GM13977 (cell line): ENCODE measurements at regions not wholly inside any gene's neighbourhood (a gene's known extent, or its start where the extent isn't known, plus 50 kb on each side); places are given as distances from the start of the nearest gene placed in this dataset.

Experiments used
- DNase-seq: peaks from one replicate; pipeline ENCODE4 v3.0.0; 2012; ENCODE audit warnings: low spot score
- in situ Hi-C: fragments of 300-500 bp; cut with MboI; formaldehyde crosslinking; loops from one replicate; pipeline ENCODE4 v1.12.0; 2022; ENCODE audit warnings: low sequenced_read_pairs, low pct_unique_long_range_greater_than_20kb, mixed read lengths, inconsistent platforms; ENCODE audit not compliant: unreplicated experiment
- TF ChIP-seq, protein P1 (sequence below): IDR thresholded peaks from 2 replicates; pipeline ENCODE4 v1.5.1; 2012; ENCODE audit warnings: mild to moderate bottlenecking, control low read depth; ENCODE audit not compliant: insufficient read depth; ENCODE audit errors: extremely low read depth, missing control alignments

DNA sequence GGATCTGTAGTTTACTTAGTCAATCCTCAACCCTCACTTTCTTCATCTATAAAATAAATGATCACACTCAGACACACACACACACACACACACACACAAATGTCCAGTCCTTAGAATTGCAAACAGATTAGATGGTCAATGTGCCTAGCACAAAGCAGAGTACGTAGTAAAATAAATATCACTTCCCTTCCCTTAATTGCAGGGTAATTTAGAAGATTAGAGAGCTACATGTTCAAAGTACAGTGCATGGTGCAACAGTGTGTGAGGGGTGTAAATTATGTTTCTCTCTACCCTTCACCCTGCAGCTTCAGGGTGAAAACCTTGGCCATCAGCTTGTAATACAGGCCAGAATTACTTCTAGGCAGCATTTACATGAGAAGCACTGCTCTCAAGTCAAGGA is 187.0 kb upstream of the GHITM start:
- no peak for DNase-seq
- TF ChIP-seq, protein P1, sequence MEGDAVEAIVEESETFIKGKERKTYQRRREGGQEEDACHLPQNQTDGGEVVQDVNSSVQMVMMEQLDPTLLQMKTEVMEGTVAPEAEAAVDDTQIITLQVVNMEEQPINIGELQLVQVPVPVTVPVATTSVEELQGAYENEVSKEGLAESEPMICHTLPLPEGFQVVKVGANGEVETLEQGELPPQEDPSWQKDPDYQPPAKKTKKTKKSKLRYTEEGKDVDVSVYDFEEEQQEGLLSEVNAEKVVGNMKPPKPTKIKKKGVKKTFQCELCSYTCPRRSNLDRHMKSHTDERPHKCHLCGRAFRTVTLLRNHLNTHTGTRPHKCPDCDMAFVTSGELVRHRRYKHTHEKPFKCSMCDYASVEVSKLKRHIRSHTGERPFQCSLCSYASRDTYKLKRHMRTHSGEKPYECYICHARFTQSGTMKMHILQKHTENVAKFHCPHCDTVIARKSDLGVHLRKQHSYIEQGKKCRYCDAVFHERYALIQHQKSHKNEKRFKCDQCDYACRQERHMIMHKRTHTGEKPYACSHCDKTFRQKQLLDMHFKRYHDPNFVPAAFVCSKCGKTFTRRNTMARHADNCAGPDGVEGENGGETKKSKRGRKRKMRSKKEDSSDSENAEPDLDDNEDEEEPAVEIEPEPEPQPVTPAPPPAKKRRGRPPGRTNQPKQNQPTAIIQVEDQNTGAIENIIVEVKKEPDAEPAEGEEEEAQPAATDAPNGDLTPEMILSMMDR: no peak
- in situ Hi-C loops: no loop called here

GRCh38 chr10:83953589-83953988 is 185.7 kb upstream of the GHITM start:
- in situ Hi-C loops: no loop called here
- DNase-seq: no peak
- TF ChIP-seq, protein P1: no peak

DNA sequence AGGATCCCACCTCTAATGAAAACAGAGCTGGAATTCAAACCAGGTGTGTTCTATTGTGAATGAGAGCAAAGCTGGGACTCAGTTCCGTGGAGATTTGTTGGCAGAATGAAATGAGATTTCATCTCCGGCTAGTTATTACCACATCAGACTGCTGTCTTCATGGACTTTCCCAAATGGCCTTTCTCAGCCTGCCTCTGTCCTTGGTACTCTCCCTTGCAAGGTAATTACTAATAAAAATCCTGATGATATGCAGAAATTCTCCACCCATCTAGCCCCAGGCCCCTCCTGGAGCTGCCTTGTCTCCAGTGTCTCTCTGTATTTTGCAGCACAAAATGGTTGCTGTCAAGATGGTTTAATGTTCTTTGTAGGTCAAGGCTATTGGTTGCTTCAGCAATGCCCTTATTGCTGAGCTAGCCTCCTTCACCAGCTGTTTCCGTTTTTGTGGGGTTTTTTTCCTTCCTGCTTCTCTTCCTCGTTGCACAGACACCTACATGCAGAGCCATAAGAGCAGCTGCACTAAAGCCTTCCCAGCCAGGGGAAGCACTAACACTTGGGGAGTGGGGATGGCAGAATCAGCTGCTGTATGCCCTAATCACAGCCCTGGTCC is 185.0 kb upstream of the GHITM start:
- no peak for DNase-seq
- TF ChIP-seq, protein P1: no peak
- in situ Hi-C loops: no loop called here

DNA sequence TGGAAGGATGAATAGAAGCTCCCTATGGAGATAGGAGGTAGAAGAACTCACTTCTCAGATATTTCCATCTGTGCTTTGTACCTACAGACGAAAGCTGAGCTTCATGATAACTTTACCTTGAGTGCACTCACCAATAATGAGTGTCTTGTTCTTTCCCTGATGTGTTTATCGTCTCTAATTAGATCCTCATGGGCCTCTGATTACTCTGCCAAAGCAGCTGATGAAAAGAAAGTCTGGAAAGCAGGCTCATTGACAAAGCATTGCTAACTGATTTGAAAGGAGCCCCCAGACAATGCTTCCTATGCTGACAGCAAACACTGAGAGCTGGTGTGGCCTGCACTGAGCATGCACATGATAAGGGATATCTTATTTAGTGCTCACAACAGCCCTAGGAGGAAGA is 183.9 kb upstream of the GHITM start:
- TF ChIP-seq, protein P1: no peak
- no peak for DNase-seq
- in situ Hi-C loops: no loop called here

DNA sequence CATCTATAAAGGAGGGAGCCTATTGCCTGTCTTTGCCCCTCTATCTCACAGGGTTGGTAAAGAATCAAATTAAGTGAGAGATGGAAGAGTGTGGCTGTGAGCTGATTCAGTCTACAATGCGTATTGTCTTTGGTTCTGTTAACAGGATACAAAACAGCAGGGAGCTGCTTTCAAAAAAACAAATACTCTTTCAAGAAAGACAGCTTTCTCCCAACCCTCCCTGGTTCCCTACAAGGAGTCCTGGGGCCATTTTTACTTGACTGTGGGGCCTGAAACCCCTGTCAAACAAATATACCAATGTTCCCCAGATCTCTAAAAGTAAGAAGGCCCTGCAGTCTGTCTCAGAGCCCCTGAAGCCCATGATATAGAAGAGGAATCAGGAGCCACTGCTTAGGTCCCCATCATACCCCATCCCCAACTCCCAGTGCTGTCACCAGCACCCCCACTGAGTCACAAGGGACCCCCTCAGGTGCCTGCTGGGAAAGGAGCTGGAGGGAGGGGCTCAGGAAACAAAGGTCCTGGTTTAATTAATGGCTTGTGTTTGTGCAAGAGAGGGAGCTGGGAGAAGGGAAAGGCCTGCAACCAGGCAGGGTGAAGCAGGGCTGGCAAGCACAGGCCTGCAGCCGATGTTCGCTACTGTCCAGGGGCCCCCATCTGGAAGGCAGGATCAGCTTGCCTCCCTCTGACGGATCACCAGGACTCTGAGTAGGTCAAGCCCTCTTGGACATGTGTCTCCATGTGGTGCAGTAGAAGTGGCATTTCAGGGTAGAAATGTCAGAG is 182.0 kb upstream of the GHITM start:
- in situ Hi-C loops: no loop called here

DNA sequence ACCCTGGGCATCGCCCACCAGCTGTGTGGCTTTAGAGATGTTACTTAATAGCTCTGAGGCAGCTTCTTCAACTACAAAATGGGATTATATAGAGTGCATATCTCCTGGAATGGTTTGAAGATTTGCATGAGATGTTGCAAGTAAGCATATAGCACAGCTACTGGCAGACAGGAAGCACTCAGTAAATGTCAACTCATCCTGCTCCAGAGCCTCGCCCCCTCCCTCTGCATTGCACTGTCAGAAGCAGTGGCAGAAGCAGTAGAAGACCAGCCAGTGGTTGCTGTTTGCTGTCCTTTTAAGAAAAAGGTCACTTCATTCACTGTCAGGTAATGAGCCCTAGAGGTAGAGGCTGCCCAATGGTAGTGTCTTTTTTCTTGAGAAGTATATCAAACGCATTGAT is 180.0 kb upstream of the GHITM start:
- no peak for DNase-seq
- in situ Hi-C loops: no loop called here
- TF ChIP-seq, protein P1: no peak

More for the DNA sequence above, 182.0 kb upstream of the GHITM start:
- TF ChIP-seq, protein P1: no peak
- no peak for DNase-seq

DNA sequence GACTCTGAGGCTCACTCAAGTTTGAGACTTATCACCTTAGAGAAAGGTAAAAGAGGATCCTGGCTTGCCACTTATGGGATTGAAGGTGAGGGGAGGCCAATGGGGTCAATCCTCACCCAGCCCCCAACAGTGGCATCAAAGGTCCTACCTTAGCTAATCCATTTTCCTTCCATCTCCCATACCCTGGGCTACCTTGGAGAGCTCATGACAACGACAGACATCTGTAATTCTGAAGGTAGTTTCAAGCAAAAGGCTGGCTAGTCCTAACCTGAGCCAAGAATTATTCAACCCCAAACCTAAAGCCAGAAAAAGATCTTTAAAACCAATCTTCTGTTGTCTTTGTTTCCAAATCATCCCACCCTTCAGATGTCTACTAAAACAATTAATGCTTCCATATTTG is 179.2 kb upstream of the GHITM start:
- TF ChIP-seq, protein P1: no peak
- no peak for DNase-seq
- in situ Hi-C loops: no loop called here
